GM13976 (cell line): ENCODE measurements at regions not wholly inside any gene's neighbourhood (a gene's known extent, or its start where the extent isn't known, plus 50 kb on each side); places are given as distances from the start of the nearest gene placed in this dataset.
"Not testable (repeated sequence)": the region's sequence is repeated elsewhere in the genome, so short reads cannot be mapped to it uniquely, and the experiment has no call there.

Experiments used
- DNase-seq: peaks from one replicate; pipeline ENCODE4 v3.0.0; 2012; ENCODE audit warnings: low spot score
- CTCF ChIP-seq: IDR thresholded peaks from 2 replicates; pipeline ENCODE4 v1.5.1; 2012; ENCODE audit warnings: borderline replicate concordance, mild to moderate bottlenecking; ENCODE audit not compliant: insufficient read depth; ENCODE audit errors: extremely low read depth, missing control alignments, control extremely low read depth
- in situ Hi-C: fragments of 300-500 bp; cut with MboI; formaldehyde crosslinking; loops from one replicate; pipeline ENCODE4 v1.12.0; 2022; ENCODE audit warnings: low sequenced_read_pairs, mixed read lengths, inconsistent platforms; ENCODE audit not compliant: unreplicated experiment

- TF ChIP-seq CTCF = no peak
- no peak for DNase-seq
- in situ Hi-C loops = no loop called here
Observed at GRCh38 chr7:10474048-10474447, 499.6 kb upstream of the PHF14 start.

GRCh38 chr7:10475940-10476641, 497.6 kb upstream of the PHF14 start:
- TF ChIP-seq CTCF = no peak
- in situ Hi-C loops = no loop called here

GRCh38 chr7:10476642-10477041, 497.0 kb upstream of the PHF14 start:
- DNase-seq = no peak
- TF ChIP-seq CTCF = no peak
- in situ Hi-C loops = no loop called here

More at GRCh38 chr7:10475940-10476641, 497.6 kb upstream of the PHF14 start:
- DNase-seq = no peak

GRCh38 chr7:10483671-10484070, 490.0 kb upstream of the PHF14 start:
- in situ Hi-C loops = no loop called here
- no peak for TF ChIP-seq CTCF
- DNase-seq = no peak

- in situ Hi-C loops = no loop called here
- no peak for TF ChIP-seq CTCF
- DNase-seq = no peak
Observed at GRCh38 chr7:10484767-10485166, 488.9 kb upstream of the PHF14 start.

GRCh38 chr7:10501206-10501884, 472.3 kb upstream of the PHF14 start:
- in situ Hi-C loops, DNase-seq: not testable (repeated sequence)

GRCh38 chr7:10507032-10507431, 466.6 kb upstream of the PHF14 start:
- DNase-seq = no peak
- TF ChIP-seq CTCF = no peak
- in situ Hi-C loops = no loop called here
